HT1080 (cell line): ENCODE measurements at regions not wholly inside any gene's neighbourhood (a gene's known extent, or its start where the extent isn't known, plus 50 kb on each side); places are given as distances from the start of the nearest gene placed in this dataset.
"Not testable (repeated sequence)": the region's sequence is repeated elsewhere in the genome, so short reads cannot be mapped to it uniquely, and the experiment has no call there.

Source experiments
- DNase-seq: peaks from one replicate; pipeline ENCODE4 v3.0.0-alpha.2; 2015; ENCODE audit warnings: low read depth

GRCh38 chr7:125484755-125485154 lies 555.1 kb upstream of the POT1 start:
- DNase-seq: no peak

GRCh38 chr7:125481323-125481722 lies 551.7 kb upstream of the POT1 start:
- no peak for DNase-seq

GRCh38 chr7:125480762-125481161 lies 551.1 kb upstream of the POT1 start:
- no peak for DNase-seq

- no peak for DNase-seq
Observed at GRCh38 chr7:125468855-125469174, 539.2 kb upstream of the POT1 start.

- DNase-seq: no peak
Observed at GRCh38 chr7:125467996-125468854, 538.6 kb upstream of the POT1 start.

- no peak for DNase-seq
Observed at GRCh38 chr7:125465527-125465926, 535.9 kb upstream of the POT1 start.

- DNase-seq: no peak
Observed at GRCh38 chr7:125462615-125463014, 533.0 kb upstream of the POT1 start.

GRCh38 chr7:125459038-125459437 lies 529.4 kb upstream of the POT1 start:
- no peak for DNase-seq

- no peak for DNase-seq
Observed at GRCh38 chr7:125450749-125451148, 521.1 kb upstream of the POT1 start.

GRCh38 chr7:125445836-125446235 lies 516.2 kb upstream of the POT1 start:
- DNase-seq: no peak

- DNase-seq: no peak
Observed at GRCh38 chr7:125444864-125445263, 515.2 kb upstream of the POT1 start.

GRCh38 chr7:125436220-125436619 lies 506.6 kb upstream of the POT1 start:
- no peak for DNase-seq

- no peak for DNase-seq
Observed at GRCh38 chr7:125431349-125431748, 501.7 kb upstream of the POT1 start.

GRCh38 chr7:125430013-125430412 lies 500.4 kb upstream of the POT1 start:
- no peak for DNase-seq

GRCh38 chr7:125427676-125428075 lies 498.1 kb upstream of the POT1 start:
- DNase-seq: no peak

- DNase-seq: no peak
Observed at GRCh38 chr7:125425506-125425905, 495.9 kb upstream of the POT1 start.

GRCh38 chr7:125424721-125425120 lies 495.1 kb upstream of the POT1 start:
- DNase-seq: no peak

GRCh38 chr7:125423458-125424155 lies 494.0 kb upstream of the POT1 start:
- DNase-seq: peak; percentile 78

- DNase-seq: not testable (repeated sequence)
Observed at GRCh38 chr7:125421407-125421806, 491.8 kb upstream of the POT1 start.

- no peak for DNase-seq
Observed at GRCh38 chr7:125412890-125413665, 483.5 kb upstream of the POT1 start.

- no peak for DNase-seq
Observed at GRCh38 chr7:125409921-125410320, 480.3 kb upstream of the POT1 start.

- DNase-seq: no peak
Observed at GRCh38 chr7:125406111-125406510, 476.5 kb upstream of the POT1 start.
